HCT116 (cell line): ENCODE measurements at regions not wholly inside any gene's neighbourhood (a gene's known extent, or its start where the extent isn't known, plus 50 kb on each side); places are given as distances from the start of the nearest gene placed in this dataset.

Experiments used
- ATAC-seq: fragments of 200-7000 bp; cut with Tn5 transposase; 2 replicates; pipeline ENCODE4 v1.9.1; 2020; ENCODE audit warnings: mild to moderate bottlenecking, moderate library complexity
- BruUV-seq: library from RNA; stranded (reverse); fragments of 400-500 nt; replicated peaks from 2 replicates; lab custom pipeline; 2021; lab: Mats Ljungman, UMichigan
- CTCF ChIA-PET: fragments of 300-600 bp; sonication (Branson Sonifier 250); formaldehyde crosslinking; loops from one replicate; lab custom pipeline; 2021; ENCODE audit warnings: antibody characterized with exemption; lab: Charles Lee
- POLR2A ChIA-PET: fragments of 300-600, 350-600 bp; sonication (Branson Sonifier 250); formaldehyde crosslinking; loops from one replicate; lab custom pipeline; 2021; ENCODE audit warnings: antibody characterized with exemption; lab: Charles Lee
- RAD21 ChIA-PET, 2 experiments: fragments of 300-600 bp; sonication (Branson Sonifier 250); formaldehyde crosslinking; loops; one replicate each; lab custom pipeline; 2023; ENCODE audit warnings: low total read pairs in 2 of 2; ENCODE audit not compliant: uncharacterized antibody in 2 of 2, unreplicated experiment in 2 of 2, low non-redundant PET in 1 of 2; lab: Charles Lee
- DNase-seq: peaks from one replicate; pipeline ENCODE4 v3.0.0-alpha.2; 2010; ENCODE audit warnings: low read depth, low spot score
- H2AFZ ChIP-seq: fragments of 200-600 bp; shearing (Covaris generic), sonication (generic); 2 replicates; pipeline ENCODE4 v1.6.1; 2017; ENCODE audit warnings: low read depth, mixed run types, mixed read lengths, antibody characterized with exemption, low read length; ENCODE audit not compliant: poor library complexity, severe bottlenecking
- H3K27ac ChIP-seq: 2 replicates; pipeline ENCODE4 v1.5.1; 2012; ENCODE audit warnings: low read depth, low read length
- H3K27me3 ChIP-seq: fragments of 200-600 bp; sonication (generic); 2 replicates; pipeline ENCODE4 v1.6.1; 2016; ENCODE audit warnings: mixed run types, low read length, mixed read lengths; ENCODE audit not compliant: insufficient read depth
- H3K36me3 ChIP-seq, 2 experiments: fragments of 200-500 bp in 1 of 2; fragments of 200-600 bp in 1 of 2; sonication (Bioruptor generic) in 1 of 2; sonication (generic) in 1 of 2; 2 replicates each; pipeline versions ENCODE4 v1.5.1 to v1.6.1; 2014 to 2016; ENCODE audit warnings: low read length in 2 of 2, inconsistent platforms in 1 of 2, mixed read lengths in 1 of 2, mixed run types in 1 of 2; ENCODE audit not compliant: insufficient read depth in 2 of 2, control insufficient read depth in 1 of 2
- H3K4me1 ChIP-seq, 2 experiments: fragments of 200-600 bp in 1 of 2; sonication (generic) in 1 of 2; 2 replicates each; pipeline versions ENCODE4 v1.5.1 to v1.6.1; 2012 to 2017; ENCODE audit warnings: low read length in 2 of 2, inconsistent platforms in 1 of 2, mild to moderate bottlenecking in 1 of 2, mixed read lengths in 1 of 2, mixed run types in 1 of 2, moderate library complexity in 1 of 2; ENCODE audit not compliant: insufficient read depth in 2 of 2, control insufficient read depth in 1 of 2
- H3K4me2 ChIP-seq: fragments of 200-600 bp; sonication (generic); 2 replicates; pipeline ENCODE4 v1.6.1; 2017; ENCODE audit warnings: mixed run types, low read length, mixed read lengths
- H3K4me3 ChIP-seq, 2 experiments: fragments of 200-600 bp in 1 of 2; sonication (generic) in 1 of 2; replicated peaks in 1 of 2; 2 replicates each; pipeline ENCODE4 v1.5.1; 2011 to 2016; ENCODE audit warnings: low read length in 2 of 2, control low read depth in 1 of 2, low read depth in 1 of 2, mild to moderate bottlenecking in 1 of 2, mixed read lengths in 1 of 2, mixed run types in 1 of 2
- H3K79me2 ChIP-seq: fragments of 200-600 bp; sonication (generic); 2 replicates; pipeline ENCODE4 v1.6.1; 2017; ENCODE audit warnings: mild to moderate bottlenecking, mixed run types, low read length, moderate library complexity, mixed read lengths; ENCODE audit not compliant: insufficient read depth
- H3K9ac ChIP-seq: fragments of 200-600 bp; sonication (generic); 2 replicates; pipeline ENCODE4 v1.6.1; 2016; ENCODE audit warnings: low read length, mixed read lengths
- H3K9me2 ChIP-seq: fragments of 200-600 bp; sonication (generic), shearing (Covaris generic); 2 replicates; pipeline ENCODE4 v1.6.1; 2017; ENCODE audit warnings: mixed run types, mild to moderate bottlenecking, moderate library complexity; ENCODE audit not compliant: insufficient read depth
- H3K9me3 ChIP-seq, 2 experiments: fragments of 200-500 bp in 1 of 2; fragments of 200-600 bp in 1 of 2; sonication (Bioruptor generic) in 1 of 2; sonication (generic) in 1 of 2; 2 replicates each; pipeline ENCODE4 v1.6.1; 2014 to 2017; ENCODE audit warnings: low read length in 2 of 2, mixed read lengths in 2 of 2, inconsistent platforms in 1 of 2, low read depth in 1 of 2, mild to moderate bottlenecking in 1 of 2, mixed run types in 1 of 2, moderate library complexity in 1 of 2; ENCODE audit not compliant: control insufficient read depth in 1 of 2, insufficient read depth in 1 of 2
- H4K20me1 ChIP-seq: fragments of 200-600 bp; sonication (generic), shearing (Covaris generic); 2 replicates; pipeline ENCODE4 v1.6.1; 2017; ENCODE audit warnings: mixed run types, mild to moderate bottlenecking, moderate library complexity; ENCODE audit not compliant: insufficient read depth
- EGR1 ChIP-seq: IDR thresholded peaks from 2 replicates; pipeline ENCODE4 v1.6.1; 2012; ENCODE audit warnings: low read depth
- FOSL1 ChIP-seq: IDR thresholded peaks from 2 replicates; pipeline ENCODE4 v1.6.1; 2012; ENCODE audit warnings: low read depth
- POLR2AphosphoS5 ChIP-seq: IDR thresholded peaks from 2 replicates; pipeline ENCODE4 v1.6.1; 2011; ENCODE audit warnings: mild to moderate bottlenecking, low read depth, low read length, moderate library complexity
- REST ChIP-seq: IDR thresholded peaks from 2 replicates; pipeline ENCODE4 v1.6.1; 2012; ENCODE audit warnings: low read depth
- intact Hi-C: fragments of 100-400 bp; cut with micrococcal nuclease; formaldehyde crosslinking; loops from 2 replicates; pipeline ENCODE4 v1.10.0; 2022
- TF ChIP-seq, protein P1 (sequence below): IDR thresholded peaks from 2 replicates; pipeline ENCODE4 v1.6.1; 2012

DNA sequence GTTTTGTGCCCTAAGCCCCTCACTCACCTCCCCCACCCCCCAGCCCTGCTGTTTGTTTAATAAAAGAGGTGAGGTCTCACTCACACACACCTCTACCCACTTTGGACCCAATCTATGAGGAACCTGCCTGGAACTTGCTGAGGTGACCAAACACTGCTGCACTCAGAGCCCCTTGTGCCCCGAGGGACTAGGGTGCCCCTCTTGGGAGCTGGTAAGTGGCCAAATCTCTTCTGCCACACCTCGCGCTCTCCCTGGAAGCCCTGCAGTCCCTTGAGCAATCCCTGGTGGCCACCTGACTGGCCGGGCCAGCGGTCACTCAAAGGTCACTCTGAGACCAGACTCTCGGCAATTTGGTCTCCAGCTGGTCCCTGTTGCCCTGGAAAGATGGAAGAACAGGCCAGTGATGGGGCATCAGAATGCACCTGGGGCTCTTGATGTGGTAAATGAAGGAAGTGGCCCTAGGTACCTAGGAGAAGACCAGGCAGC is 157.2 kb downstream of the MED10 start:
- Histone ChIP-seq H3K9me2 (no peaks in the 10 kb centered on the region), H3K4me3 (no peak overlapping the region), H3K27ac (no peak overlapping the region), H3K9me3 (no peaks in the 10 kb centered on the region)
- intact Hi-C loops: no loop called here
- no peak for TF ChIP-seq POLR2AphosphoS5
- TF ChIP-seq, protein P1, sequence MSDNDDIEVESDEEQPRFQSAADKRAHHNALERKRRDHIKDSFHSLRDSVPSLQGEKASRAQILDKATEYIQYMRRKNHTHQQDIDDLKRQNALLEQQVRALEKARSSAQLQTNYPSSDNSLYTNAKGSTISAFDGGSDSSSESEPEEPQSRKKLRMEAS: no peak
- no peak for TF ChIP-seq REST
- TF ChIP-seq FOSL1: no peak
- no peak for TF ChIP-seq EGR1
- TF ChIP-seq, all 23 proteins: peak for 0
- Histone ChIP-seq H3K9ac (no peak overlapping the region), H4K20me1 (no peaks in the 10 kb centered on the region), H3K36me3 (no peaks in the 10 kb centered on the region), H3K4me1 (no peaks in the 10 kb centered on the region), H3K79me2 (no peaks in the 10 kb centered on the region), H3K4me2 (no peak overlapping the region), H2AFZ (no peak overlapping the region), H3K27me3 (peaks cover 7% of the 10 kb centered on the region; the same call in 1 of the 2 replicates)
- no TSS peak for BruUV-seq
- POLR2A ChIA-PET: no interaction called here
- DNase-seq (no peak), ATAC-seq (no peak)
- CTCF ChIA-PET: no interaction called here
- RAD21 ChIA-PET: no interaction called here
